Bone marrow (tissue), 2 donors: ENCODE measurements at regions not wholly inside any gene's neighbourhood (a gene's known extent, or its start where the extent isn't known, plus 50 kb on each side); places are given as distances from the start of the nearest gene placed in this dataset.
"Not testable (repeated sequence)": the region's sequence is repeated elsewhere in the genome, so short reads cannot be mapped to it uniquely, and the experiment has no call there.

Experiments
- DNase-seq, 2 donors: peaks; one replicate each; lab custom pipeline; 2025; lab: John Stamatoyannopoulos, UW

- no peak for DNase-seq
These were observed 95.6 kb downstream of the DLEU7 start for GRCh38 chr13:50747737-50748350.

- not testable (repeated sequence) for DNase-seq
These were observed 90.3 kb downstream of the DLEU7 start for GRCh38 chr13:50753221-50753620.

DNA sequence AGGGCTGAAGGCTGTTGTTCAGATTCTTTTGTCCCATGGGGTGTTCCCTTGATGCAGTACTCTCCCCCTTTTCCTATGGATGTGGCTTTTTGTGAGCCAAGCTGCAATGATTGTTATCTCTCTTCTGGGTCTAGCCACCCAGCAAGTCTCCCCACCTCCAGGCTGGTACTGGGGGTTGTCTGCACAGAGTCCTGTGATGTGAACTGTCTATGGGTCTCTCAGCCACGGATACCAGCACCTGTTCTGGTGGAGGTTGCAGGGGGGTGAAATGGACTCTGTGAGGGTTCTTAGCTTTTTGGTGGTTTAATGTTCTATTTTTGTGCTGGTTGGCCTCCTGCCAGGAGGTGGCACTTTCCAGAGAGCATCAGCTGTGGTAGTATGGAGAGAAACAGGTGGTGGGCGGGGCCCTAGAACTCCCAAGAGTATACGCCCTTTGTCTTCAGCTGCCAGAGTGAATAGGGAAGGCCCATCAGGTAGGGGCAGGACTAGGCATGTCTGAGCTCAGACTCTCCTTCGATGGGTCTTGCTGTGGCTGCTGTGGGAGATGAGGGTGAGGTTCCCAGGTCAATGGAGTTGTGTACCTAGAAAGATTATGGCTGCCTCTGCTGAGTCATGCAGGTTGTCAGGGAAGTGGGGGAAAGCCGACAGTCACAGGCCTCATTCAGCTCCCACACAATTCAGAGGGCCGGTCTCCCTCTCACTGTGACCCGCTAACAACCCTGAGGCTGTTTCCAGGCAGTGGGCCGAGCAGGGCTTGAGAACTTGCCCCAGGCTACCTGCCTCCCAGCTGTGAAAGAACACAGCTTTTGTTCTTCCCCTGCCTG lies 87.4 kb downstream of the DLEU7 start:
- not testable (repeated sequence) for DNase-seq

DNA sequence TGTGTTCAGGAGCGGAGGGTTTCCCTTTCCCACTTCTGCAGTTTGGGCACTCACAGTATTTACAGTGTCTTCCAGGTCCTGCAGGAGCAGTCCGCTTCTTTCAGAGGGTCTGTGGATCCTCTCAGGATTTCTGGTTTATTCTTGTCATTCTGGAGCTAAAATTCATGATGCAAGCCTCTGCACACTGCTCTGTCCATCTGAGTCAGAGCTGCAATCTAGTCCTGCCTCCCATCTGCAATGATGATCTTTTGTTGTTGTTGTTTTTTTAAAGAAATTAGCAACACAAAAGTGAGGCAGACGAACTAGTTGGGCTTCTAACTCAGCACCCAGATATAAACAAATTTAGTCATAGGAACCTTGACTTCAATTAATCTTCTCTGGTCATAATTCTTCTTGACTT lies 86.5 kb downstream of the DLEU7 start:
- DNase-seq, result no peak

DNA sequence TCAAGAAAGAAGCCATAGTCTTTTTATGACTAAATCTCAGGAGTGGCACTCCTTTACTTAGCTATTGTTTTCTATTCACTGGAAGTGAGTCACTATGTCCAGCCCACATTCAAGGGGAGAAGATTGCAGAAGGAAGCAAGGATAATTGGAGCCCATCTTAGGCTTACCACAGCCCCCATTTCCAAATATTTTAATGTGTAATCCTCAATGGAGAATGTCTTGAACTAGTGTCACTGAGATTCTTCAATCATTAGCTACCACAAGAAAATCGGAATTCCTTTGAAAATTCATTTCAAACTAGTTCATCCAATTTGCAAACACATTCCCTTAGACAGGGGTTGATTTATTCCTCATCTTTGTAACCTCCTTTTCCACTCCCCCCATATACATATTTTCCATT lies 84.7 kb downstream of the DLEU7 start:
- DNase-seq, result no peak

DNA sequence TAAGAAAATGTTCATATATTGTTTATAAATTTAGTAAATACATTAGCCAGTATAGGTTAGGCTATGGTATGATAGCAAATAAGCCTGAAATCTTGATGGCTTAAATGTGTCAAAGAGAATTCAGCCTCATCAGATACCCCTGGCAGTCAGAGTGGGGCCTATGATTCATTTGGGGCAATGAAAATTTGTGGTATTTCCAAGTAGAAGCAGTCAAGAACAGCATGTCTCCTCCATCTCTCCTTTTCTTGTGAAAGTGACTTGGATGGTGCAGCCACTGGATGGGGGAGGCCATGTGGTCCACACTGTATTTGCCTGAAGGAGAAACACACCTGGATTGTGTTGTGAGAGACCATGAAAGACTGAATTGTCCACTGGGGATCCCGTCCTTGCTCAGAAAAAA lies 82.7 kb downstream of the DLEU7 start:
- DNase-seq, result no peak

- DNase-seq, result no peak
These were observed 82.1 kb downstream of the DLEU7 start for GRCh38 chr13:50761406-50761805.

DNA sequence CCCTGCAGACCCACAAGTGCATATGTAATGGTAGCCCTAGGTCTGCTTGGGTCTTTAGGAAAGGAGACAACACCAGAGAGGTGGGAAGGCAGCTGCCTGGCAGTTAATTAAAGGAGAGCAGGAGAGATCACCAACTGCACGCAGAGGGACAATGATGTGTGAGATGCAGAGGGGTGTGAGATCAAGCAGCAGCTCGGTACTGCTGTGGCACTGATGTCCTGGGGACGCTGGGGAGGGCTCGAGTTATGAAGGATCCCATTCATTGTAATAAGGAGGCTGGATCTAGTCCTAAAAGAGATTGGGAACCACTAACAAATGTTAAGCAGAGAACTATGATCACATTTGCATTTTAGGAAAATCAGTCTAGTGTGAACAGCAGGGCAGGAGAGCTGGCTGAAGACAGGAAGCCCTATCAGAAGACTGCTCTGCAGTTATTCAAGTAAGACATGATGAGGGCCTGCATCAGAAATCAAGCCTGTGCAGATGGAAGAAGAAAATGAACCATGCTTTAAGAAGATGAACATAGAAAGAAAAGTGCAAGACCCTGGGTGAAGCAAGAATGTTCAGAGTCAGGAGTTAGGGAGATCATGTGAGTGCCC lies 80.4 kb downstream of the DLEU7 start:
- DNase-seq, result no peak

- no peak for DNase-seq
These were observed 77.5 kb downstream of the DLEU7 start for GRCh38 chr13:50766013-50766412.

- DNase-seq, result no peak
These were observed 76.8 kb downstream of the DLEU7 start for GRCh38 chr13:50766695-50767094.

DNA sequence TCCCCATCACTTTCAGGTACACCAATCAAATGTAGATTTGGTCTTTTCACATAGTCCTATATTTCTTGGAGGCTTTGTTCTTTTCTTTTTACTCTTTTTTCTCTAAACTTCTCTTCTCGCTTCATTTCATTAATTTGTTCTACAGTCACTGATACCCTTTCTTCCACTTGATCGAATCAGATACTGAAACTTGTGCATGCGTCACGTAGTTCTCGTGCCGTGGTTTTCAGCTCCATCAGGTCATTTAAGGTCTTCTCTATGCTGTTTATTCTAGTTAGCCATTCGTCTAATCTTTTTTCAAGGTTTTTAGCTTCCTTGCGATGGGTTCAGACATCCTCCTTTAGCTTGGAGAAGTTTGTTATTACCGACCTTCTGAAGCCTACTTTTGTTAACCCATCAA lies 70.6 kb downstream of the DLEU7 start:
- DNase-seq, result not testable (repeated sequence)
